ENCODE measurements at regions not wholly inside any gene's neighbourhood (a gene's known extent, or its start where the extent isn't known, plus 50 kb on each side); places are given as distances from the start of the nearest gene placed in this dataset.

DNA sequence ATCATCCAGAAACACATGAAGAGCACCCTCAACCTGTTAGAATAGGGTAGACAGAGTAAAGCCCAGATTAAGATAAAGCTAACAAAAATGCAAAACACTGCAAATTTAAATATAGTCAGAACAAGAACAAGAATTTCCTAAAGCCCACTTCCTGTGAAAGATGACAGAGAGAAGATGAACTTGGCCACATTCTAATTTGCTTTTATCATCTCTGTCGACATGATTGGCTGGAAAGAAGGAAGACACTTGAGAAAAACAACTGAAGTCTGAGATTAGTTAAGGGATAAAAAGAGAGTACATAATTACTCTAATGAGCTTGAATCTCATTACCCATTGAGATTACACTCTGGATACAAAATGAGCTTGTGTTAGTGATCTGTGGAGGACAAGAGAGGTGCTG lies 537.6 kb downstream of the KLF5 start:
- no peak for TF ChIP-seq POLR2A (IDR thresholded peaks at IDR 0.05; ENCODE audit: low read length)
- TF ChIP-seq GATA1 (IDR thresholded peaks at IDR 0.05; ENCODE audit: low read depth, low read length) = no peak
- DNase-seq = no peak

DNA sequence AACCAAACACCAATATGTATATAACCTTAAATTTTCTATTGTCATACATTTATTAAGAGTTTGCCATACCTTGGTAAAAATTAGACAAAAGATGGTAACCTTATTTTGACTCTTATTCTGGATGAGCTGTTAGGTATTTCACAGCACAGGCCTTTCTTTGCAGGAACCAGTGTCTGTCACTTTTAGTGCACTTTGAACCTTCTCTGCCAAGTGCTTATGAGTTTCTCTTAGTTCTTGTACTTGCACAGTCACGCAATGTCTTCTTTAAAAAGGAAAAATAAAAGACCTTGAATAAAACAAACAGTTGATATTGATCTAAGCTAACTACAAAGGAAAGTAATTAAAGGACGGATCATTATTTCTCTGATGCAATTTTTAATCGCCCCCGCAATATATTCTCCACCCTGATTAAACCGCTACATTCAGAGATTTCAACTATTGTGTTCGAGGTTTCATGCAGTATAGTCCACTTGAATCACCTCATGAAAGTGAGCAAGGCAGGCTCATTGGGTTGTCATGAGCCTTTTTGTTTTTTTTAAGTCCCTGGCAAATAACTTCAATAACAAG lies 534.5 kb downstream of the KLF5 start:
- no peak for DNase-seq

DNA sequence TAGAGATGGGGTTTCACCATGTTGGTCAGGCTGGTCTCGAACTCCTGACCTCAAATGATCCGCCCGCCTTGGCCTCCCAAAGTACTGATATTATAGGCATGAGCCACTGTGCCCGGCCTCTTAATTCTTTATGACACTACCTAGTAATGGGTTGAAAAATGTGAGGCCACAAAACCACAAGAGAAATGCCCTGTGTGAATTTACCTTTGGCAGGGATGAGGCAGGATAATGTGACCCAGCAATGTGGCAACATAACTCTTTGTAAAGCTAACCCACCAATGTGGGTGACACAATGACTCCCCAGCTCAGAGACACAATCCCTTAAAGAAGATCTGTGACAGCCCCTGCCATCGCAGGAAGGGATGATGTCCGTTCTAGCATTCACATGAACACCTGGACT lies 533.1 kb downstream of the KLF5 start:
- no peak for TF ChIP-seq POLR2A (IDR thresholded peaks at IDR 0.05; ENCODE audit: low read length)
- no peak for DNase-seq

More for the DNA sequence above, 534.5 kb downstream of the KLF5 start:
- TF ChIP-seq POLR2A (IDR thresholded peaks at IDR 0.05; ENCODE audit: low read length) = no peak

- TF ChIP-seq GATA1 (IDR thresholded peaks at IDR 0.05; ENCODE audit: low read depth, low read length) (no peak), POLR2A (IDR thresholded peaks at IDR 0.05; ENCODE audit: low read length) (no peak)
- DNase-seq = no peak
Measured at GRCh38 chr13:73590795-73591194, 532.0 kb downstream of the KLF5 start.

DNA sequence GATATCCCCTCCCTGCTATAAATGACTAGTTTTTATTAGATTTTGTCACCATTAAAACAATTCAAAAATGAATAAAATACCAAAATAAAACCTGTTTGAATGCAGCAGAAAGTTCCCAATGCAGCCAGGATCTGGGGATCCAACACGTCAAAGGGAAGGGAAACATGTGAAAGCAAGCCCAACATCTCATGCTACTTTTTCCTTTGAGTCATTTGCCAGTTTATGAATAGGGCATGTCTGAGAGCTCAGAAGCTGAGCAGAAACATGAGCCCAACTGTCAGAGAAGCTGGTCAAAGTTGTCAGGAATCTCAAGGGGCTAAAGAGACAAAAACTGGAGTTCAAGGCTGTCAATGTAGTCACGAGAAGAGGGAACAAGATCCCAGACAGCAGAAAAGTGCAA lies 526.4 kb downstream of the KLF5 start:
- no peak for DNase-seq
- TF ChIP-seq POLR2A (IDR thresholded peaks at IDR 0.05; ENCODE audit: low read length) (no peak), GATA1 (IDR thresholded peaks at IDR 0.05; ENCODE audit: low read depth, low read length) (no peak)

GRCh38 chr13:73583331-73583730 lies 524.5 kb downstream of the KLF5 start:
- DNase-seq = no peak
- TF ChIP-seq POLR2A (IDR thresholded peaks at IDR 0.05; ENCODE audit: low read length) = no peak
- TF ChIP-seq GATA1 (IDR thresholded peaks at IDR 0.05; ENCODE audit: low read depth, low read length) = no peak

DNA sequence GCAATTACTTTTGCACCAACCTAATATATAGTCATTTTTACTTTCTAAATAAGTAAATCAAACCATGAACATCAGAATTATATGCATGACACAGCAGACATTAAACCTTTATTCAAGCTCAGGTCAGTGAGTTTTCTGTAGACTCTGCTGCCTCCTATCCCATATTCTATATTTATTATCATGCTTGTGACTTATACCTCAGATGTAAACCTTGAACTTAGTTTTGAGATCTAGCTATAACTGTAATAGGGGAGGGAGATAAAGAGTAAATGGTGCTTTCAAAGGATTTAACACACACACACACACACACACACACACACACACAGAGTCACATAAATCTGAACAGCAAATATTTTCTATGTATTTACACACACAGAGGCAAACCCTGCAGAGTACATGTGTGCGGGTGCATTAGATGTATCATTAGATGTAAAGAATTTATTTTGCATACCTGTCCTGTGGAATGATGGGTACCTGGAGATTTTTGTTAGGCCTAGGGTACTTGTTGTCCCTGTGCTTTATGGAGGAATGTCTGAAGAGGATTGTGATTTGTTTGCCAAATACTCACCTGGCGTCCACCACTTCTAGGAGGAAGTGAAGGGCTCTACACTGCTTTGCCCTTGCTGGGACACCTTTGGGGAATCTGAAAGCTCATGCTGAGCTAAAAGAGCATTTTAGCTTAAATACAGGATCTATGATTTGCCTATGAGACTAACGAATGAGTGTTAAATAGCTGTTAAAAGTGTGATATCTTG lies 521.9 kb downstream of the KLF5 start:
- no peak for DNase-seq
- TF ChIP-seq GATA1 (IDR thresholded peaks at IDR 0.05; ENCODE audit: low read depth, low read length) (no peak), POLR2A (IDR thresholded peaks at IDR 0.05; ENCODE audit: low read length) (no peak)

GRCh38 chr13:73579574-73580274 lies 520.9 kb downstream of the KLF5 start:
- no peak for DNase-seq
- no peak for TF ChIP-seq GATA1 (IDR thresholded peaks at IDR 0.05; ENCODE audit: low read depth, low read length)
- no peak for TF ChIP-seq POLR2A (IDR thresholded peaks at IDR 0.05; ENCODE audit: low read length)

GRCh38 chr13:73578251-73578875 lies 519.6 kb downstream of the KLF5 start:
- no peak for DNase-seq

GRCh38 chr13:73576291-73576690 lies 517.5 kb downstream of the KLF5 start:
- TF ChIP-seq GATA1 (IDR thresholded peaks at IDR 0.05; ENCODE audit: low read depth, low read length) (no peak), POLR2A (IDR thresholded peaks at IDR 0.05; ENCODE audit: low read length) (no peak)
- DNase-seq = no peak

More at GRCh38 chr13:73578251-73578875, 519.6 kb downstream of the KLF5 start:
- no peak for TF ChIP-seq POLR2A (IDR thresholded peaks at IDR 0.05; ENCODE audit: low read length)
- TF ChIP-seq GATA1 (IDR thresholded peaks at IDR 0.05; ENCODE audit: low read depth, low read length) = no peak

GRCh38 chr13:73572824-73573223 lies 514.0 kb downstream of the KLF5 start:
- no peak for DNase-seq

DNA sequence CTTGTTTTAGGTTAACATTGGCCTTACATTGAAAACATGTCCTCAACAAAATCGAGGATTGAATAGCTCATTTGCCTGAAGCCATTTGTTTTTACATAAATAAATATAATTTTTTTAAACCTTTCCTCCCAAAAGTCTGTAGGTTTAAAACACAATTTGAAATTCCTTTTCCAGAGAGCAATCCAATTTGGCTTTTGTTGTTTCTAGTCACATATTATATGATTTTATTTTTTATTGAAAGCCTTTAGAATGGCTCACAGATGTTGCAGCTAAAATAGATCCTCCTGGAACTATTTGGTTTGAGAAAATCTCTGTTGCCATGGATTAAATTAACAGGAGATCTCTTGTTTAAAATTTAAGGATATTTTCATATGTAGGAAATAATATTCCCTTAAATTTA lies 512.6 kb downstream of the KLF5 start:
- no peak for DNase-seq
- TF ChIP-seq GATA1 (IDR thresholded peaks at IDR 0.05; ENCODE audit: low read depth, low read length) (no peak), POLR2A (IDR thresholded peaks at IDR 0.05; ENCODE audit: low read length) (no peak)

More at GRCh38 chr13:73572824-73573223, 514.0 kb downstream of the KLF5 start:
- TF ChIP-seq GATA1 (IDR thresholded peaks at IDR 0.05; ENCODE audit: low read depth, low read length) (no peak), POLR2A (IDR thresholded peaks at IDR 0.05; ENCODE audit: low read length) (no peak)

DNA sequence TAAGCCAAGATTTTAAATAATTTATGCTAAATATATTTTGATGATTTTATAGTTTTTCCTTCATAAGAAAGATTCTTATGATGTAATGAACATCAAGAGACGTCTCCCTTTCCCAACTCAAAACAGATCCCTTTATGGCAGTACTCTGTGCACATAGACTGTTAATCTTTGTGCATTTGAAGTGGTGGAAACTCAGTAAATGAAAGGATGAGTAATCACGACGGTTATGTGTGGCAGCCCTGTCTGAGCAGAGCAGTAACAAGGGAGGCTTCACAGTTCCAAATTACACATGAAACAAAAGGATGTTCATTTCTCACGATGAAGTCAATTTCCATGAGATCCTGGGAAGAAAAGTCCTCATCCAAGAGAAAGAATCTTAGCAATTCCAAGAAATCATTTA lies 498.1 kb downstream of the KLF5 start:
- TF ChIP-seq GATA1 (IDR thresholded peaks at IDR 0.05; ENCODE audit: low read depth, low read length) = no peak
- TF ChIP-seq POLR2A (IDR thresholded peaks at IDR 0.05; ENCODE audit: low read length) = no peak
- DNase-seq = no peak

DNA sequence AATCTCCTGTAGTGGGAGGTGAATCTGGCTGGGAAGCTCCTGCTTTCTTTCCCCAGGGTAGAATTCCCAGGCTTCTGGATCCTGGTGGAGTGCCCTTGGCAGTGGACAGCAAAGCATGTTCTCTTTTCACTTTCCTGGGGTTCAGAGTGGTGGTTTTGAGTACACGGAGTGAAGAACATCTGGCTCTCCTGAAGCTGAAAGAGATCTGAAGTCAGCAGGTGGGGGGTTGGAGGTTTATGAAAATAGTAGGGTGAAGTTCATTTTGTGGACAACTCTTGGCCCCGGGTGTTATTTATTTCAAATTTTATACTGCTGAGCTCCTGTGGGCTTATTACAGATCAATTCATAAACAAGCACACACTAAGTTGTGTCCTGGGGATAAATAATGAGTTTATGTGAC lies 497.3 kb downstream of the KLF5 start:
- no peak for DNase-seq
- TF ChIP-seq GATA1 (IDR thresholded peaks at IDR 0.05; ENCODE audit: low read depth, low read length) (no peak), POLR2A (IDR thresholded peaks at IDR 0.05; ENCODE audit: low read length) (no peak)
